ENCODE measurements at regions not wholly inside any gene's neighbourhood (a gene's known extent, or its start where the extent isn't known, plus 50 kb on each side); places are given as distances from the start of the nearest gene placed in this dataset.
"Not testable (repeated sequence)": the region's sequence is repeated elsewhere in the genome, so short reads cannot be mapped to it uniquely, and the experiment has no call there.

DNA sequence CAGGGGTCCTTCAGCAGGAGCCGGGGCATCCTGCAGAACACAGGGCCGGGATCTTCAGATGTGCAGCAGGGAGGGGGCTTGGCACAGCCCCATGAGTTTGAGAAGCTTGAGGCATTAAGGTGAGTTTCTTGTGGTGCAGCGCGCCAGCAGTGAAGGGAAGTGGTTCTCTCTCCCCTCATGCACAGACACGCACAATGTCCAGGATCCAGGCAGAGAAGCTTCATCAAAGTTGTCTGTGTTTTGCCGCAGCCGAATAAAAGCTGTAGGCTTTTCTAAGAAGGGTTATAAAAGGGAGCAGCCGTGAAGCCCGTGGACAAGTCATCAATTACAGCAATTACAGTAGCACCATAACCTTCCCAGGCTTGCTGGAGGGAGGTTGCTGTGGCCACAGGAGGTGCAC is 491.0 kb upstream of the CDH4 start:
- DNase-seq (ENCODE audit: low spot score): no peak

- DNase-seq (ENCODE audit: low spot score): no peak
These were observed 489.7 kb upstream of the CDH4 start for GRCh38 chr20:60762386-60762785.

GRCh38 chr20:60764328-60764727 is 487.7 kb upstream of the CDH4 start:
- DNase-seq (ENCODE audit: low spot score): no peak

- DNase-seq (ENCODE audit: low spot score): no peak
These were observed 487.3 kb upstream of the CDH4 start for GRCh38 chr20:60764771-60765170.

- DNase-seq (ENCODE audit: low spot score): no peak
These were observed 486.1 kb upstream of the CDH4 start for GRCh38 chr20:60765821-60766403.

- DNase-seq (ENCODE audit: low spot score): no peak
These were observed 483.8 kb upstream of the CDH4 start for GRCh38 chr20:60768216-60768615.

- DNase-seq (ENCODE audit: low spot score): no peak
These were observed 471.6 kb upstream of the CDH4 start for GRCh38 chr20:60780388-60781025.

DNA sequence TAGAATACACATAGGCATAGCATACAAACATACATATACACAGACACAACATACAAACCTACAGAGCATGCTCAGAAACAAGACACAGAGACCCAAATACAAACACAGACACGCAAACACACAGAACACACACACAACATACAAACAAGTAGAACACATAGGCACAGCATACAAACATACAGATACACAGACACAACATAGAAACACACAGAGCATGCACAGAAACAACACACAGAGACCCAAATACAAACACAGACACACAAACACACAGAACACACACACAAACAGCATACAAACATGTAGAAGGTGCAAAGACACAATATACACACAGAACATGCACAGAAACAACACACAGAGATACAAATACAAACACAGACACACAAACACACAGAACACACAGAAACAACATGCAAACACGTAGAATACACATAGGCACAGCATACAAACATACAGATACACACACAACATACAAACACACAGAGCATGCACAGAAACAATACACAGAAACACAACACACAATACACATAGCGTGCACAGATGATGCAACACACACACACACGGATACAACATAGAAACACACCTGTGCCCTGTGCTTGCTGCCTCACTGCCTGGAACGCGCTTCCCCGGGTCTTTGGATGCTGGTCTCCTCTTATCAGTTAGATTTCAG is 469.0 kb upstream of the CDH4 start:
- no peak for DNase-seq (ENCODE audit: low spot score)

DNA sequence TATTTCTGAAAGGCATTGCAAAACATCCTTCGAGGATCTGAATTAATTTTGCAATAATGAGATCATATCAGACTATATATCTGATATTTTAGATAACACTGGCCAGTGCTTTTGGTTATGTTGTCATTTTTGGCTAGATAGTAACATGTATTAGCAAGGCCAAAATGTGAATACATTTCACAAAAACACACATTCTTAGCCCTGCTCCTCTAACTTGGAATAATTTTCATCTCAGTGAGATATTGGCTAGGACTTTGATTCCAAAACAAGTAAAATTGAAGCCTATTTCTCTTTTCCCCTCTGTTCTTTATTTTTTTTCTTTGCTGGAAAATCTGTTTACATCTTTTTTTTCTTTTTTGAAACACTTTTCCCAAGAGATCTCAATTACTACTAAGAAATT is 466.8 kb upstream of the CDH4 start:
- no peak for DNase-seq (ENCODE audit: low spot score)

GRCh38 chr20:60785785-60786184 is 466.3 kb upstream of the CDH4 start:
- DNase-seq (ENCODE audit: low spot score): no peak

DNA sequence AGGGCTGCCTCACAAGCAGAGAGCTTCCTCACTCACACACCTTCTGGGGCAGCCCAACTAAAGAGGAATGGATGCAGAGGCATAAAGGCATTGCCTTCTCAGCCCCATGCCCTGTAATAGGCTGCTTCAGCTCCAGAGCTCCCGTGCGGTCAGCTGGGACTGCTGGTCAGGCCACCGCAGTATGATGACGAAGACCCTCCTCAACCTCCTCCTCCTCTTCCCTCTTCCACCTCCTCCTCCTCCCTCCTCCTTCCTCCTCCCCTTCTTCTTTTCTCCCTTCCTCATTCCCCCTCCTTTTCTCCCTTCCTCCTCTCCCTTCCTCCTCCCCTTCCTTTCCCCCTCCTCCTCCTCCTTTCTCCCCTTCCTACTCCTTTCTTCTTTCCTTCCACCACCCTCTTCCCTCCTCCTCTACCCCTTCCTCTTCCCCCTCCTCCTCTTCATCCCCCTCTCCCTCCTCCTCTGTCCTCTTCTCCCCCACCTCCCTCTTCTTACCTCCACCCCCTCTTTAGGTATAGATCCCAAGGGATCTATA is 465.3 kb upstream of the CDH4 start:
- no peak for DNase-seq (ENCODE audit: low spot score)

GRCh38 chr20:60787276-60787675 is 464.8 kb upstream of the CDH4 start:
- DNase-seq (ENCODE audit: low spot score): no peak

GRCh38 chr20:60788070-60788469 is 464.0 kb upstream of the CDH4 start:
- DNase-seq (ENCODE audit: low spot score): no peak

DNA sequence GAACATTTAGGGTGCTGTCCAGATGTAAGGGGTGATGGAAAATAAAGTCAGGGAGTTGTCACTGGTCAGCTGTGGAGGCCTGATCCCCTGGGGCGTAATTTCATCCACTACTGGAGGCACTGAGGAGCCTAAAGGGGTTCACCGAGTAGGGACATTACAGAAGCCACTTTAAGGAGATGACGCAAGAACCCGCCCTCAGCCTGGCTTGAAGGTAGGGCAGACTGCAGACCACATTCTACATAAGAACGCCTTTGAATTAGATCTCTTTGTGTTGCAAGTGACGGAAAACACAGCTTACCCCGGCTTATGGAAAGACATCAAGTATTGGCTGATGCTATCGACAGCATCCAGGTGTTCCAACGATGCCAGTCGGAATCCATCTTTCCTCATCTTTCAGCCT is 462.7 kb upstream of the CDH4 start:
- no peak for DNase-seq (ENCODE audit: low spot score)

- not testable (repeated sequence) for DNase-seq (ENCODE audit: low spot score)
These were observed 461.7 kb upstream of the CDH4 start for GRCh38 chr20:60790339-60790738.

DNA sequence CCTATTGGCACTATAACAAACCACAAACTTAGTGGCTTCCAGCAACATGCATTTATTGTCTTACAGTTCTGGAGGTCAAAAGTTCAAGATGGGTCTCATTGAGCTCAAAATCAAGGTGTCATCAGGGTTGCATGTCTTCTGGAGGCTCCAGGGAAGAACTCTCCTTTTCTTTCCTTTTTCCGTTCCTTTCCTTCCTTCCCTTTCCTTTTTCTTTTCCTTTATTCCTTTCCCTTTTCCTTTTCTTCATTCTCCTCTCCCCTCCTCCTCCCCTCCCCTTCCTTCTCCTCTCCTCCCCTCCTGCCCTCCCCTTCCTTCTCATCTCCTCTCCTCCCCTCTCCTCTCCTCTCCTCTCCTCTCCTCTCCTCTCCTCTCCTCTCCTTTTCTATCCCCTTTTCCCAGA is 460.2 kb upstream of the CDH4 start:
- no peak for DNase-seq (ENCODE audit: low spot score)

- DNase-seq (ENCODE audit: low spot score): no peak
These were observed 459.1 kb upstream of the CDH4 start for GRCh38 chr20:60792941-60793340.

- DNase-seq (ENCODE audit: low spot score): no peak
These were observed 457.4 kb upstream of the CDH4 start for GRCh38 chr20:60794674-60795073.

- no peak for DNase-seq (ENCODE audit: low spot score)
These were observed 456.4 kb upstream of the CDH4 start for GRCh38 chr20:60795651-60796050.

DNA sequence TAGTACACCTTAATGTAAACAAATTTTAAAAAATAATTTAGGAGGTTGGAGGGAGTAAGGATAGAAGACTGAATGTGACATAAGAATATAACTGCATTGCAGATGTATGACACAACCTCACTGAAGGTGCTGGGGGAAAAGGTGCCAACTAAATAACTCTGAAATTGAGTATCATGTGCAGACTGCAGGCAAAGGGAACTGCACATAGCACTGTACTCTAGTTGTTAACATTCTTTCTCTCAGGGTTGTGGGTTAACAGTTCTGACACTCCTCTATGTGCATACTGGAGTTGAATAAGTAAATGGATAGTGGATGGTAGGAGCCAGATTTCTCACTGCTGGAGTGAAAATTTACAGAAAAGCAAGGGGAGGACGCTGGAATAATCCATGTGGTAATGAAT is 451.9 kb upstream of the CDH4 start:
- DNase-seq (ENCODE audit: low spot score): no peak

DNA sequence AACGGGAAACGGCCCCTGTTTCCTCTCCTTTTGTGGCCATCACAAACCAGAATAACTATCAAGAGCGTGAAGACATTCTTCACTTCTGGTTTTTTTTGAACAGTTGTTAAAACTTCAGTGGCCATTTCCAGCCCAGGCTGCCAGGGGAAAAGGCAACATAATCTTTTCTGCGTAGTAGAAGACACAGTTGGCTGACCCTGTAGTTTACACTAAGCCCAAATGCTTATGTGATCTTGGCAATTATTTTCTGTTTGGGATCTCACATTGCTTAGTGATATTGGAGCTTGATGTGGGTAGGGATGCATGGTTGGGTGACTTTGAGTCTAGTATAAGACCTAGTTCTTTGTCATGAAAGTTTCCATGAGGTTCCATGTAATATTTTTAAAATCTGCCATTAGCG is 449.4 kb upstream of the CDH4 start:
- no peak for DNase-seq (ENCODE audit: low spot score)

- no peak for DNase-seq (ENCODE audit: low spot score)
These were observed 448.6 kb upstream of the CDH4 start for GRCh38 chr20:60803335-60804055.
